SK-N-SH (cell line): ENCODE measurements at regions not wholly inside any gene's neighbourhood (a gene's known extent, or its start where the extent isn't known, plus 50 kb on each side); places are given as distances from the start of the nearest gene placed in this dataset.

Experiments
- GABPA ChIP-seq: IDR thresholded peaks from 2 replicates; pipeline ENCODE4 v1.4.0; 2012; ENCODE audit warnings: low read depth, mild to moderate bottlenecking
- NFIC ChIP-seq: IDR thresholded peaks from 2 replicates; pipeline ENCODE4 v1.4.0; 2012; ENCODE audit warnings: borderline replicate concordance
- RAD21 ChIP-seq: IDR thresholded peaks from 2 replicates; pipeline ENCODE4 v1.6.1; 2012; ENCODE audit warnings: mild to moderate bottlenecking, low read length
- RXRA ChIP-seq: IDR thresholded peaks from 2 replicates; pipeline ENCODE4 v1.4.0; 2012; ENCODE audit warnings: low read depth, mild to moderate bottlenecking, borderline replicate concordance
- SIN3A ChIP-seq: IDR thresholded peaks from 2 replicates; pipeline ENCODE4 v1.6.1; 2012; ENCODE audit warnings: low read depth, mild to moderate bottlenecking, low read length, moderate library complexity, borderline replicate concordance
- TF ChIP-seq, protein P1 (sequence below): IDR thresholded peaks from 2 replicates; pipeline ENCODE4 v1.4.0; 2012; ENCODE audit warnings: low read depth, borderline replicate concordance
- TF ChIP-seq, protein P2 (sequence below): fragments of 200-600 bp; sonication (generic); IDR thresholded peaks from 2 replicates; pipeline ENCODE4 v1.6.1; 2017; ENCODE audit warnings: antibody characterized with exemption, mild to moderate bottlenecking, moderate library complexity

DNA sequence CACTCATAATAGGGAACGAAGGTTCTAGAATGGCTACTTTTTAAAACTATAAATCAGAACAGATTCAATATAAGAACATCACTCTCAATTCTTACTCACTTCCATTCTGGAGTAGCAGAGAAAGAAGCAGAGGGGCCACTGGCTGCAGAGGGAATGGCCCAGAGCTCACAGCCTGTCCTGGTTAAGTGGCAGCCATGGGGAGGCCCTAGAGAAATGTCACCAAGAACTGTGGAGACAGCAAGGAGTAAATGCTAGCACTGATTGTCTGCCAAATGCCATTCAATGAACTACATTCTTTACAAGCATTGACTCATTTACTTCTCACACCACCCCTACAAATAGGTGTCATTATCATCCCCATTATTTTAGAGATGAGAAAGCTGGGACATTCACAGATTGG lies 74.6 kb upstream of the KCNMA1 start:
- TF ChIP-seq, protein P1, sequence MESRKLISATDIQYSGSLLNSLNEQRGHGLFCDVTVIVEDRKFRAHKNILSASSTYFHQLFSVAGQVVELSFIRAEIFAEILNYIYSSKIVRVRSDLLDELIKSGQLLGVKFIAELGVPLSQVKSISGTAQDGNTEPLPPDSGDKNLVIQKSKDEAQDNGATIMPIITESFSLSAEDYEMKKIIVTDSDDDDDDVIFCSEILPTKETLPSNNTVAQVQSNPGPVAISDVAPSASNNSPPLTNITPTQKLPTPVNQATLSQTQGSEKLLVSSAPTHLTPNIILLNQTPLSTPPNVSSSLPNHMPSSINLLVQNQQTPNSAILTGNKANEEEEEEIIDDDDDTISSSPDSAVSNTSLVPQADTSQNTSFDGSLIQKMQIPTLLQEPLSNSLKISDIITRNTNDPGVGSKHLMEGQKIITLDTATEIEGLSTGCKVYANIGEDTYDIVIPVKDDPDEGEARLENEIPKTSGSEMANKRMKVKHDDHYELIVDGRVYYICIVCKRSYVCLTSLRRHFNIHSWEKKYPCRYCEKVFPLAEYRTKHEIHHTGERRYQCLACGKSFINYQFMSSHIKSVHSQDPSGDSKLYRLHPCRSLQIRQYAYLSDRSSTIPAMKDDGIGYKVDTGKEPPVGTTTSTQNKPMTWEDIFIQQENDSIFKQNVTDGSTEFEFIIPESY: no peak
- TF ChIP-seq, protein P2, sequence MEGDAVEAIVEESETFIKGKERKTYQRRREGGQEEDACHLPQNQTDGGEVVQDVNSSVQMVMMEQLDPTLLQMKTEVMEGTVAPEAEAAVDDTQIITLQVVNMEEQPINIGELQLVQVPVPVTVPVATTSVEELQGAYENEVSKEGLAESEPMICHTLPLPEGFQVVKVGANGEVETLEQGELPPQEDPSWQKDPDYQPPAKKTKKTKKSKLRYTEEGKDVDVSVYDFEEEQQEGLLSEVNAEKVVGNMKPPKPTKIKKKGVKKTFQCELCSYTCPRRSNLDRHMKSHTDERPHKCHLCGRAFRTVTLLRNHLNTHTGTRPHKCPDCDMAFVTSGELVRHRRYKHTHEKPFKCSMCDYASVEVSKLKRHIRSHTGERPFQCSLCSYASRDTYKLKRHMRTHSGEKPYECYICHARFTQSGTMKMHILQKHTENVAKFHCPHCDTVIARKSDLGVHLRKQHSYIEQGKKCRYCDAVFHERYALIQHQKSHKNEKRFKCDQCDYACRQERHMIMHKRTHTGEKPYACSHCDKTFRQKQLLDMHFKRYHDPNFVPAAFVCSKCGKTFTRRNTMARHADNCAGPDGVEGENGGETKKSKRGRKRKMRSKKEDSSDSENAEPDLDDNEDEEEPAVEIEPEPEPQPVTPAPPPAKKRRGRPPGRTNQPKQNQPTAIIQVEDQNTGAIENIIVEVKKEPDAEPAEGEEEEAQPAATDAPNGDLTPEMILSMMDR: no peak
- TF ChIP-seq RAD21: no peak
- TF ChIP-seq NFIC: no peak
- TF ChIP-seq GABPA: no peak
- TF ChIP-seq SIN3A: no peak
- TF ChIP-seq RXRA: no peak
